Renal cortical epithelial cell (primary cell): ENCODE measurements at regions not wholly inside any gene's neighbourhood (a gene's known extent, or its start where the extent isn't known, plus 50 kb on each side); places are given as distances from the start of the nearest gene placed in this dataset.
"Not testable (repeated sequence)": the region's sequence is repeated elsewhere in the genome, so short reads cannot be mapped to it uniquely, and the experiment has no call there.

ENCODE experiments used
- DNase-seq: peaks from one replicate; pipeline ENCODE4 v3.0.0-alpha.2; 2011; ENCODE audit warnings: low read depth

DNA sequence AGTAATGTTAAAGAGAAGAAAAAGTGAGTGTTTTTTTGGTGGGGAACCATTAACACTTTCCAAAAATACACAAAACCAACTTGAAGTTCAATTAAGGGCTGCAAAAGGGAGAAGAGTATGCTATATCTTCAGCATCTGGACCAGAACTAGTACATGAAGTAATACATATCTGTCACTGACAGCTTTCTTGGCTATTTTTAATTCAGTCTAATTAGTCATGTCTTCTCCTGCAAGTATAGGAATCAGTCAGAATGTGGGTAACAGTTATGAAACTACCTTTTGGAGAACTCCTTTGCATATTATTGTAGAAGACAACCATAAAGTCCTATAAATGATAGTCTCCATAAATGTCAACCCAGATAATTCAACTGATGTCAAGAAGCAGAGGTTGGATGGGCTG is 901.2 kb downstream of the TTLL7 start:
- no peak for DNase-seq

DNA sequence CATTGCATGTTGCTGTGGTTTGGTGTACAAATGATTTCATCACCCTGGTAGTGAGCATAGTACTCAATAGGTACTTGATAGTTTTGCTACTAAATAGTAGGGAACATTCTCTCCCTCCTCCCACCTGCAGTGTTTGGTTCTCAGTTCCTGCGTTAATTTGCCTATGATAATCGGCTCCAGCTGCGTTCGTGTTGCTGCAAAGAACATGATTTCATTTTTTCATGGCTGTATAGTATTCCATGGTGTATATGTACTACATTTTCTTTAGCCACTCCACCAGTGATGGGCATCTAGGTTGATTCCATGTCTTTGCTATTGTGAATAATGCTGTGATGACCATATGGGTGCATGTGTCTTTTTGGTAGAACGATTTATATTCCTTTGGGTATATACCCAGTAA is 903.4 kb downstream of the TTLL7 start:
- no peak for DNase-seq

DNA sequence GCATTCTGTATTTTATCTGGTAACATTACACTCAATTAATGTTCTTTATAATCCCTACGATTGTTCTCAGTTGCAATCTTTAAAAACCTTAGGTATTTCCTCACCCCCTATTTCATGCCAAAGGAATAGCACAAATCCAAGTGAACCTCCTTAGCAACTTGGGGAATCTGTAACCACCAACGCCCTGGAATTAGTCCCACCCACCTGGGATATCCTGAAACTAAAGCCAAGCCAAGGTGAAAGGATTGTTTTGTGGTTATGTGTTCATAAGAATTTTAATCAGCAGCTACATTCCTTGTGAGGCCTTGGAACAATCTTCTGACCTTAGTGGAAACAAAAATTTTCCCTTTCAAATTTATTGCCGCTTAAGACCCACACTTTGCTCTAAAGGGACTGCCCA is 908.7 kb downstream of the TTLL7 start:
- peak; percentile 25 for DNase-seq

DNA sequence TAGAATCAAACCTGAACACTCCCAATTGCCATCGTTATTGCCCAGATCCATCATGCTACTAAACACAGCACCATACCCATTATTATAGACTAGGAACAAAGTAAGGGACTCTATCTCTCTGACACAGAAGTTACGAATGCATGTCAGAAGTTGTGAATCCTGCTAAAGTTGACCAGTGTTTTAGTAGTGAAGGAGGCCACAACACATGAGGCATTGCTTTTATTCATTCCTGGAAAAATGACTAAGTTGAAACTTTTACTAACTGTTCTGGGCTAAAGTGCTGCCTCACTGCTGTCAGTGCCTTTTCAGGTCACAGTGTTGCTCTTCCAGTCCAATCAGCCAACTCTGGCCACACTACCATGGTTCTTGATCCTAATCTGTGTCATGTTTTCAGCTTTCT is 911.1 kb downstream of the TTLL7 start:
- no peak for DNase-seq

DNA sequence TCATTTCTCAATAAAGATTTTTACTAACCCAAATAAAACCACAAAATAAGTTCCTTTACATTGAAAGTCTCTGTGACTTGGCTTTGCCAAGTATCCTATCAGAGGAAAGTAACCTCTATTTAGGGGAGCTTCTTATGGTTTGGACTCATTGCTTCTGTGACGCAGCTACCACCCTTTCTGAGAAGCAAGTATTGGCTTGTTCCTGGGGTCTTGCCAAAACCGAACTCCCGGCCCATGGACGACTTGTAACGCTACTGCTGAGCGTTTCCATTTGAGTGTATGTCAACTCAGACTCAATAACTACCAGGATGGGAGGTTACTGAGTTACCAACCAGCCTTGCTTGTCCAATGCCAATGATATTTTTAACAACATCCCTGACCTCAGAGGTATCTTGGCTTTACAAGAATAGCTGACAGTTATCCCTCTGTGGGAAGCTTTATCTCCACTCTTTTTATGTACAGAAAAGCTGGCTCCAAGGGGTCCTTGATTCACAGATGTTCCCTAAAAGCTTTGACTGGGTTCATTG is 911.9 kb downstream of the TTLL7 start:
- no peak for DNase-seq

DNA sequence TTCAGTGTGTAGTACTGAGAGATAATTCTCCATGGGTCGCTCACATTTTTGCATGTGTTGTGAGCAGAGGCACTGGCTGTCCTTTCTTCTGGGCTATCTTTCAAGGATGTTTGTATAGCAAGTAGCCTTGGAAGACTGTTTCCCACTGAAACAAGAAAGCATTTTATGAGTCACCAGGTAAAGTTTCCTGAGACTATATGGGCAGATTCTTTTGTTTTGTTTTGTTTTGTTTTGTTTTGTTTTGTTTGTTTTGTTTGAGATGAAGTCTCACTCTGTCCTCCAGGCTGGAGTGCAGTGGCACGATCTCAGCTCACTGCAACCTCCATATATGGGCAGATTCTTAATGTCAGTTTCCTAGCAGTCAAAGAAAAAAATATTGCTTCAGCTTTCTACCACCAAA is 912.6 kb downstream of the TTLL7 start:
- DNase-seq, result peak; percentile 74

DNA sequence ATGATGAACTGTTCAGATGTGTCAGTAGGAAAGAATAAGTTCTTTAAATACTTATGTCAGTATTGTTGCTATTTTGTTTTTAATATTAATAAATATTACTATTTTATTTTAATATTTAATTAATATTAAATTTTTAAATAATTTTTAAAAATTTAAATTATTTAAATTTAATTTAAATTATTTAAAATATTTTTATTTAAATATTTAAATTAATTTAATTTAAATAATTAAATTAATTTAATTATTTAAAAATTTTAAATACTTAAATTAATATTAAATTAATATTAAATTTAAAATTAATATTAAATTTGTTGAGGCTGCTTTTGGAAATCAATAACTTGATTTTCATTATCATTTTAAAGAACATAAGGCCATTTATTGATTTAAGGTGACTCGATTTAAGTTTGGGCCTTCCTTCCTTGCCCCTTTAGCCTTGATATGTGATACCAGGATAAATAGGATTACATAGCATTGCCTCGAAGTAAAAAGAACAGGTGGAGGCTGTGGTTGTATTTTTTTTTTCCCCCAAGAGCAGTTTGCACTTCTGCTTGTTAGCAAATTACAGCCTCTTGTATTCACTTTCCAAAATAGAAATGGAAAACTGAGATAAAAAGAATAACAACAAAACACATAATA is 915.2 kb downstream of the TTLL7 start:
- no peak for DNase-seq

DNA sequence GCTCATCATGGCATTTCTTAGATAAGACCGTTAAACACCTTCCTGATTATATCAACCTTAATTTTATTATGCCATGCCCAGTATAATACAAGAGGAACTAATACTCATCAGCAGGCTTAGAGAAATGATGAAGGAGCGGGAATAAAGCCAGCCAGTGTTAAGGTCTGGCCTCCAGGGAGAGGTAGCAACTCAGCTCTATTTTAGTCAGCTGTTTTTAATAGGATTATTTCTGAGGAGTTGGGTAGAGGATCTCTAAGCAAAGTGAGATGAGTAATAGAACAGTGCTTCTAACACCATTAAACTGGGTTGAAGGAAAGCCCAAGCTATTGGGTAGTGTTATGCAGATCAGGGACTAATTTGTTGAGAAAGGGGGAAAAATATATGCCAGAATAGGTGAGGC is 921.5 kb downstream of the TTLL7 start:
- DNase-seq, result no peak

DNA sequence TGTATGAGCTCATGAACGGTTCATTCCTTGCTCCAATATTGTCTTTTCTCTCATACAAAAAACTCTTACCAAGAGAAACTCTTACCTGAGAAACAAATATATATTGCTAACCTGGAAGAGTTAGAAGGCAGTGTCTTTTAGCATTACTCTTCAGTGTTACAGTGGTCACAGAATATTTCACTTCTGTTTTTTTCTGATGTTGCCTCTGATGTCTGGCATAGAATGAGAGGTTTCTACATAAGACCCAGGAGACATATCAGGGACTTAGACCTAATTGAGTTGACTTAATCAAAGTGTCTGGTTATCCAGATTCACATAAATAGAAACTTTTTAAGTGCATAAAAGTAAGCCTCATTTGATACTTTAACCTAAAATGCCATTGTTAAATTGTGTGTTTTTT is 923.8 kb downstream of the TTLL7 start:
- no peak for DNase-seq

DNA sequence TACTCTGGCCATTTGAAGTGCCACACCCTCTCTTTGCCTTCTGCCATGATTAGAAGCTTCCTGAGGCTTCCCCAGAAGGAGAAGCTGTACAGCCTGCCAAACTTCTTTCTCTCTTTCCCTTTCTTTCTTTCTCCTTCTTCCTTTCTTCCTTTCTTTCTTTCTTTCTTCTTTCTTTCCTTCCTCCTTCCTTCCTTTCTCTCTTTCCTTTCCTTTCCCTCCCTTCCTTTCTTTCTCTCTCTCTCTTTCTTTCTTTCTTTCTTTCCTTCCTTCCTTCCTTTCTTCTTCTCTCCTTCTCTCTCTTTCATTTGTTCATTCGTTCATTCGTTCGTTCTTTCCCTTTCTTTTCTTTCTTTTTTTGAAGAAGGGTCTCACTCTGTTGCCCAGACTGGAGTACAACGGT is 931.0 kb downstream of the TTLL7 start:
- no peak for DNase-seq

DNA sequence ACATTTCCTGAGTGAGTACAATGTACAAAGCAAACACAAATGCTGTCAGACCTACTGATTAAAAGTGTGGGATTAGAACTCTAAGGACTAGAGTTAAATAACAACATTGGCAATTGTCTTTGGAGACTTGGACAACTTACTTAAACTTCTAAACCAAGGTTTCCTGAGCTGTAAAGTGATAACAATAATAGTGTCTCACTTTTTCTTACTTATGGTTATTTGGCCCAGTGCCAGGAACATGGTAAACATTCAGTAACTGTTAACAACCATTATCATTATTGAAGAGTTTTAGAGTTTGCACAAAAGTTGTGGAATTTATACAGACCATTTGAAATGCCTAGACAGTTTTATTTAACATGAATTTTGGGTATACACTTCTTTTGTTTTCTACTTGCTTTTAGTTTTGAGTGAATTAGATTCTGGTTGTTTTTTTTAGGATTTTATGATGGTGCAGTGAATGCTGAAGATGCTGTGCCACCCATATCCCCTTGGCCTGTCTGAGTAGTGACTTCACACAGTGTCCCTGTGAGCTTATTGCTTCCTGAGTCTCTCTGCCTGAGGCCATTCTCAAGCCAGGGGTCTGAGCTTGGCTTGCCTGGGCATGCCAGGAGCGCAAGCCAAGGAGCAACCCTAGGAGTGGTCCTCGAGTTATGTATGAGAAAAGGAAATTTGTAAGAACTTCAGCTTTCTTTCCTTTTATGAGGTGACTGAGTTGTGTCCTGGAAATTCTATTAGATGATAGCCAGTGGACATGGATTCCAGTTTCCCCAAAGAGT is 932.8 kb downstream of the TTLL7 start:
- DNase-seq, result no peak

DNA sequence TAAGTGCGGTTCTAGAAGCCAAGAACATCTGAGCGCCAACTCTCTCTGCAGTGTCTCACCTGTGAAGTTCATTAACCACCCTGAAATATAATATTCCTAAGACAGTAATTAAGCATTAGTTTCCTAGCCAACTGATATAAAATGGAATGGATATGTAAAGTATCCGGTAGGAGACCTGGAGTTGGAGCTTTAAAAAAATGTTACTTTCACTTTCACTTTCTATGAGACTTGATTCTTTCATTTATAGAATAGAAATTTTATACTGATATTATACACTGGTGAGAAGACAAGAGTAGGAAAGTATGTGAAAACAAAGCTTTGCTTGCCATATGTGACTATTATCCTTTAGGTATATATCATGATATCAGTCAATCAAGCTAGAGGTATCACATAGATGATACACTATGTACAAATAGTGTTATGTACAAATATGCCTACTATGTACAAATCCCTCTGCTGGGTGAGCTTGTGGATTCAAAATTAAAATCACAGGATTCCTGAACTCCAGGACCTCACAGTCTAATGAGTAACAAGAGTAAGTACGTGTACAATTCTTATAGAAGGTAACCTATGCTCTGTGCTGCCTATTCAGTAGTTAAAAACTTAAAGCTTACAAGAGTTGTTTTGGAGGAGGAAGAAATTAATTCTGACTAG is 934.2 kb downstream of the TTLL7 start:
- peak; percentile 21 for DNase-seq

DNA sequence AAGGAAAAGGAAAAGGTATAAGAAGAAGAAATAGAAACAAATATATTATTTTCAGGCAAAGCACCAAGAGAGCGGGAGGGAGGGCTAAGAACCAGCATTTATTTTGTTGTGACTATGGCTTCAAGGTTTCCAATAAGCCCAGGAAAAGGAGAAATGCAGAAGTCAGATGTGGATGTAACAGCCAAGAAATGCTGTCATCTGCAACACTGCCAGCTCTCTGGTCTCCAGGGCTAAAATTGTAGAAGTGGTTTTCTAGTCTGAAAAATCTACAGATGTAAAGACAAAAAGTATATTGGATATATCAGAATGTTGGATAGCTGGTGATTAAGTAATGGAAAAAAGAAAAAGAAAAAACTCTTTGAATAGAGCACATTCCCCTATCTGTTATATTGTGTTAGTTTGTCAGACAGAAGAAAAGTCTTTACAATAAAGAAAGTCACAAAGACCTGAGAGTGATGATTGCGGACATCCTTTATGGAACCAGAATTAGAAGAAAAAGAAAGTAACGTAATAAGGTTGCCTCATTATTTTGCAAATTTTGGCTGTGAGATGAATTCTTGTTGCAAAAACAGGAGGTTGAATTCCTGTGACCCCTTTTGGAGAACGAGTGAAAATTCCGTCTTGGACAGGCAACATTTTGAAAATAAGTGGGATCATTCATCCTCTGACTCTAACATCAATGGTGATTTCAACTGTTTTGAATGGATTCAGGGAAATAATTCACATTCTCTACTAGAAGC is 938.1 kb downstream of the TTLL7 start:
- no peak for DNase-seq

DNA sequence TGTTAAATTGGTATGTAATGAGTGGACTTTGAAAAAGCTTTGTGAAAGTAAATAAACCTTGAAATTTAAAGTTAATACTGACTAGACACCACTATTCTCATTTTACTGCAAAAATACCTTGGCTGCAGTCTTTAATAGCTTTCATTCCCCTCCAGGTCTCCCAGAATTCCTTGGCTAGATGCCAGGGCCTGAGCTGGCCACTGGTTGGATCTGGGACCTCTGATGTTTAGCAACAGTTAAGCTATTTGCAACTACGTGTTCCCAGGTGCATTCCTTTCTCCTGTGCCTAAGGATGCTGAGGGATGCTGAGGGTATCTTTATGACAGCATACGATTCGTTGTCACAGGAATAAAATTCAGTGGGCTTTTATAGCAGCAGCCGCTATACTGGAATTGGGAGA is 938.7 kb downstream of the TTLL7 start:
- peak; percentile 57 for DNase-seq

DNA sequence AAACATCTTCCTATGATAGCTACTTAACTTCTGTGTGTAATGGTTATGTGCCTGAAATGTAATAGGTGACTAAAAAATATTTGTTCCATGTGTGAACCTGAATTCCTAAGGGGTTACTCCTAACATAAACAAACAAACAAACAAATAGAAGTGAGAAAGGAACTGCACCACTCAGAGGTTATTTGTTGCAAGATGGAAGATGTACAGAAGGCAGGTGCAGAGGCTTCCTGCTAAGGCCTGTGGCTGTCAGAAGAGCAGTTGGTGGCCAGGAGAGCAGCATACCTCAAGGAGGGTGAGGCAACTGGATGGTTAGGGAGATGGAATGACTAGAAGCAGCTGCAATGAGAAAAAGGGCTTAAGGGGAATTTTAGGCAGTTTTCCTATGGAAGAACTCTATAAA is 940.6 kb downstream of the TTLL7 start:
- no peak for DNase-seq

DNA sequence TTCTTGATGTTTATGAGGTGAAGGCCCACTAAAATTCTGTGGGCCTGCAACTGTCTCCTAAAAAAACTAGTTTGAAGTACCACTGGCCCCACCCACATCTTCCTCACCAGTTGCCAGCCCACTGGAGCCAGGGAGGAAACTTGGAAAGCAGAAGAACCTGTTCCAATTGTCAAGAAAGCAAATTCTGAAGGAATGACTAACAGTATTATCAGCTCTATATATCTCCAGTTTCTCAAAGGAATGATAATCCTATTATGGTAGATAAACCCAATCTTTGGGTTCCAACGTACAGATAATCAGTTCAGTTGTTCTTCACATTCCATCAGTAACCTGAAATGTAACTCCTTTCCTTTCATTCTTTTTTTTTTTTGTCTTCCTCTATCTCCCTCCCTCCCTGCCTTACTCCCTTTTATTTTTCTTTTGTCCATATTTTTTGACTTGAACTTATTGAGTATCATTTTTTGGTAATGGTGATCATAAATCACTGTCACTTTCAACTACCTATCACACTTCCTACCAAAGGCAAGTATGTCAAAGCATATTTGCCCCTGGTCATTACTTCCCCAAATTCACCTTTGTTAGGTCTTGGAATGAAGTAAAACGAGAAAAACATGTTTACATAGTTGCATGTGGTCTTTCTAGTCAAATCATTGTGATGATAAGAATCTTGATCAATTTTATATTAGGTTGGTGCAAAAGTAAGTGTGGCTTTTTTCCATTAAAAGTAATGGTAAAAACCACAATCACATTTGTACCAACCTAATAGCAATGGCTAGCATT is 943.4 kb downstream of the TTLL7 start:
- DNase-seq, result no peak

DNA sequence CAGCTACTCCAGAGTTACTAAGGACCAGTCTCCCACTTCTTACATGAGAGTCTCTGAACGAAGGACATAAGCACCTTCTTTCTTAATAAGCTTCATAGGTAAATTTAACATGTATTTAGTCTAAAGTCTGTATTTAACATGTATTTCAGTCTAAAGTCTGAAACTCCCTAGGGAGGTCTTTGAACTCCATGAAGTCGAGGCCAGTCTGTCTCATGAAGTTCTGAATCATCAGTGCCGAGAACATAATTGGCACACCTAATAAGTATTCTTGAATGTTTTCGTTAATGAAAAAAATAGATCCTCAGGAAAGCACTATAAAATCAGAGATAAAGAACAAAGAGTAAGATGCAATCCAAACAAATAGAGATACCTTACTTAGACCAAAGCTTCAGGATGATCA is 945.5 kb downstream of the TTLL7 start:
- DNase-seq, result no peak

DNA sequence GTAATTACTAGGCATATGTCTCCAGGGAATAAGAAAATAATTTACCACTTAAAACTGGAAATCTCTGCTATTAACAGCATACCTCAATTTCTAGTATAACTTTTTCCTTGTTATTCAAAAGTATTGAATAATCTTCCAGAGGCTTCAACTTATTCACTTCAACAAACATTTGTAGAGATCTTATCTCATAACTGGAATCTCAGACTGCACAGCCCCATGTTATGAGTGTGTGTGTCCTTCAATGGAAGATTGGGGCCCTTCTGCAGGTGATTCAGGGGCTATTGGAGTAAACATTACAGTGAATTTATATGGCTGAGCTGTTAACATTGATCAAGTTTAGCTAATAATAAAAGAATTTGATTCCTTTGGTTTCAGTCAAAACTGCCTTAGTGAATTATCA is 946.1 kb downstream of the TTLL7 start:
- DNase-seq, result no peak

DNA sequence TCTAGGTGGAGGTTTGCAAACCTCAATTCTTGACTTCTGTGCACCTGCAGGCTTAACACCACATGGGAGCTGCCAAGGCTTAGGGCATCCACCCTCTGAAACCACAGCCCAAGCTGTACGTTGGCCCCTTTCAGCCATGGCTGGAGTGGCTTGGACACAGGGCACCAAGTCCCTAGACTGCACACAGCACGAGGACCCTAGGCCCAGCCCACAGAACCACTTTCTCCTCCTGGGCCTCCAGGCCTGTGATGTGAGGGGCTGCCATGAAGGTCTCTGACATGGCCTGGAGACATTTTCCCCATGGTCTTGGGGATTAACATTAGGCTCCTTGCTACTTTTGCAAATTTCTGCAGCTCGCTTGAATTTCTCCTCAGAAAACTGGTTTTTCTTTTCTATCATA is 947.9 kb downstream of the TTLL7 start:
- not testable (repeated sequence) for DNase-seq

DNA sequence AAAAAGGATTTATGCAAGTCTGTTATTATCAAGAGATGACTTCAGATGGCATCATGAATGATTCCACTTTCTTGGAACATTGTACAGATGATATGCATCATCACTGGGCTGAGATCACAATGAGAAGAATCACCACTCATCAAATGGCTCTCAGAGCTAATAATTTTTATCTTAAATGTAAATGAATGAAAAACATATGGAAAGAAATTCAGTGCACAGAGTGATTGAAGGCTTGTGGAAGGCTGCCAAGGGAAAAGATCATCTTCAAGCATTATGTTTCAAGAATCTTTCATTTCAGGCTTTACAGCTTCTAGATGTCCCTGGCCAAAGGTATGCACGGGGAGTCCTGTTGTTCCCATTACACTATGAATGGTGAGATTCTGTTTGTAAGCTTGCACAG is 955.7 kb downstream of the TTLL7 start:
- DNase-seq, result no peak

DNA sequence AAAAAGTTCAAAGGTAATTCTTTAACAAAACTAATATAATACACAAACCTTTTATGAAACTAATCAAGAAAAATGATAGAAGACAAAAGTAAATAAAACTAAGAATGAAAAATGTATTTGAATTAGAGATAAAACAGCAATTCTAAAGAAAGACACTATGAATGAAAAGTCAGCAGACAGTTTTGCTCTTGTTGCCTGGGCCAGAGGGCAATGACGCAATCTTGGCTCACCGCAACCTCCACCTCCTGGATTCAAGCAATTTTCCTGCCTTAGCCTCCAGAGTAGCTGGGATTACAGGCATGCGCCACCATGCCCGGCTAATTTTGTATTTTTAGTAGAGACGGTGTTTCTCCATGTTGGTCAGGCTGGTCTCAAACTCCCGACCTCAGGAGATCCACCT is 959.8 kb downstream of the TTLL7 start:
- DNase-seq, result not testable (repeated sequence)

DNA sequence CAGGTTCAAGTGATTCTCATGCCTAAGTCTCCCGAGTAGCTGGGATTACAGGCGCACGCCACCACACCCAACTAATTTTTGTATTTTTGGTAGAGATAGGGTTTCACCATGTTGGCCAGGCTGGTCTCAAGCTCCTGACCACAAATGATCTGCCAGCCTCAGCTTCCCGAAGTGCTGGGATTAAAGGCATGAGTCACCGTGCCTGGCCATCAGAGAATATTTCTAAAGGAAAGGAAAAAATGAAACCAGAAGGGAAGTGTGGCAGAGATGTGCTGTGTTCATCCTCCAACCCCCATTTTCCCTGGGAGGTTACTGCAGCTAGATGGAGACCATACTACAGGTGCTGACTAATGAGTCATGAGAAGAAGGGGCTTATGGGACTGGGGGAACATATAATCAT is 964.1 kb downstream of the TTLL7 start:
- DNase-seq, result no peak
